ENCODE measurements at regions not wholly inside any gene's neighbourhood (a gene's known extent, or its start where the extent isn't known, plus 50 kb on each side); places are given as distances from the start of the nearest gene placed in this dataset.

- no peak for FAIRE-seq
Measured at GRCh38 chr5:68352166-68352565, 136.6 kb downstream of the PIK3R1 start.

GRCh38 chr5:68353605-68354004, 138.0 kb downstream of the PIK3R1 start:
- FAIRE-seq, result no peak

GRCh38 chr5:68354315-68354714, 138.8 kb downstream of the PIK3R1 start:
- no peak for FAIRE-seq

- no peak for FAIRE-seq
Measured at GRCh38 chr5:68356216-68356615, 140.7 kb downstream of the PIK3R1 start.

GRCh38 chr5:68356623-68357022, 141.1 kb downstream of the PIK3R1 start:
- no peak for FAIRE-seq

GRCh38 chr5:68359699-68360098, 144.1 kb downstream of the PIK3R1 start:
- no peak for FAIRE-seq

GRCh38 chr5:68362331-68362730, 146.8 kb downstream of the PIK3R1 start:
- no peak for FAIRE-seq

GRCh38 chr5:68365889-68366288, 150.3 kb downstream of the PIK3R1 start:
- no peak for FAIRE-seq

- no peak for FAIRE-seq
Measured at GRCh38 chr5:68367287-68367686, 151.7 kb downstream of the PIK3R1 start.

GRCh38 chr5:68367717-68368116, 152.2 kb downstream of the PIK3R1 start:
- FAIRE-seq, result no peak

GRCh38 chr5:68368311-68369022, 152.9 kb downstream of the PIK3R1 start:
- FAIRE-seq, result no peak

- FAIRE-seq, result no peak
Measured at GRCh38 chr5:68369023-68369359, 153.4 kb downstream of the PIK3R1 start.

- no peak for FAIRE-seq
Measured at GRCh38 chr5:68369457-68370125, 154.0 kb downstream of the PIK3R1 start.

GRCh38 chr5:68370196-68370595, 154.6 kb downstream of the PIK3R1 start:
- no peak for FAIRE-seq

GRCh38 chr5:68371607-68372006, 156.1 kb downstream of the PIK3R1 start:
- no peak for FAIRE-seq

GRCh38 chr5:68372161-68372560, 156.6 kb downstream of the PIK3R1 start:
- no peak for FAIRE-seq

GRCh38 chr5:68373050-68373449, 157.5 kb downstream of the PIK3R1 start:
- FAIRE-seq, result no peak

GRCh38 chr5:68374796-68375518, 159.4 kb downstream of the PIK3R1 start:
- no peak for FAIRE-seq

GRCh38 chr5:68375540-68375939, 160.0 kb downstream of the PIK3R1 start:
- FAIRE-seq, result no peak

- FAIRE-seq, result no peak
Measured at GRCh38 chr5:68376935-68377334, 161.4 kb downstream of the PIK3R1 start.

- FAIRE-seq, result no peak
Measured at GRCh38 chr5:68377733-68378132, 162.2 kb downstream of the PIK3R1 start.

GRCh38 chr5:68378204-68378820, 162.8 kb downstream of the PIK3R1 start:
- FAIRE-seq, result no peak

- FAIRE-seq, result no peak
Measured at GRCh38 chr5:68379275-68380036, 163.9 kb downstream of the PIK3R1 start.

Measured in endometrium (tissue), 2 donors.